ENCODE measurements at regions not wholly inside any gene's neighbourhood (a gene's known extent, or its start where the extent isn't known, plus 50 kb on each side); places are given as distances from the start of the nearest gene placed in this dataset.

GRCh38 chr7:125125315-125125714 lies 195.7 kb upstream of the POT1 start:
- TF ChIP-seq CTCF (IDR thresholded peaks at IDR 0.05) (no peak), POLR2A (IDR thresholded peaks at IDR 0.05) (no peak)
